ENCODE measurements at regions not wholly inside any gene's neighbourhood (a gene's known extent, or its start where the extent isn't known, plus 50 kb on each side); places are given as distances from the start of the nearest gene placed in this dataset.

GRCh38 chr4:83213640-83214039 lies 71.0 kb downstream of the COQ2 start:
- Histone ChIP-seq H3K27ac (no peak overlapping the region), H3K4me1 (peaks cover 0 to 32% of the 10 kb centered on the region in 2 donors), H3K9me3 (no peaks in the 10 kb centered on the region), H3K4me3 (no peak overlapping the region), H3K36me3 (no peaks in the 10 kb centered on the region), H3K27me3 (no peaks in the 10 kb centered on the region)
- intact Hi-C loops (cut with DNase I), result no loop called here
- ATAC-seq, result no peak
- no peak for DNase-seq
- TF ChIP-seq CTCF (IDR thresholded peaks at IDR 0.05), result no peak

- H3K9me3 ChIP-seq, result no peaks in the 10 kb centered on the region
- TF ChIP-seq CTCF (IDR thresholded peaks at IDR 0.05), result no peak
- H3K36me3 ChIP-seq, result no peaks in the 10 kb centered on the region
- DNase-seq (peak in 2 of 4 donors; percentile 43 to 61), ATAC-seq (peak; percentile 79)
- no peaks in the 10 kb centered on the region for H3K27me3 ChIP-seq
- peak overlapping the region in 1 of 2 donors; percentile 30 for H3K27ac ChIP-seq
- peaks cover 0 to 21% of the 10 kb centered on the region in 2 donors for H3K4me1 ChIP-seq
- H3K4me3 ChIP-seq, result no peak overlapping the region
- intact Hi-C loops (cut with DNase I), result no loop called here
These were observed 72.4 kb downstream of the COQ2 start for GRCh38 chr4:83212041-83212851.

GRCh38 chr4:83209419-83209818 lies 75.2 kb downstream of the COQ2 start:
- no peak for ATAC-seq
- intact Hi-C loops (cut with DNase I), result no loop called here
- H3K27ac ChIP-seq, result no peak overlapping the region
- H3K9me3 ChIP-seq, result no peaks in the 10 kb centered on the region
- no peak for DNase-seq
- no peaks in the 10 kb centered on the region for H3K27me3 ChIP-seq
- TF ChIP-seq CTCF (IDR thresholded peaks at IDR 0.05), result no peak
- no peak overlapping the region for H3K4me3 ChIP-seq
- peaks cover 0 to 7% of the 10 kb centered on the region in 2 donors for H3K4me1 ChIP-seq
- no peaks in the 10 kb centered on the region for H3K36me3 ChIP-seq

- H3K9me3 ChIP-seq, result no peaks in the 10 kb centered on the region
- intact Hi-C loops (cut with DNase I), result no loop called here
- H3K27ac ChIP-seq, result no peak overlapping the region
- H3K4me1 ChIP-seq, result peaks cover 0 to 7% of the 10 kb centered on the region in 2 donors
- H3K36me3 ChIP-seq, result no peaks in the 10 kb centered on the region
- ATAC-seq (no peak), DNase-seq (no peak)
- H3K4me3 ChIP-seq, result no peak overlapping the region
- H3K27me3 ChIP-seq, result no peaks in the 10 kb centered on the region
- TF ChIP-seq CTCF (IDR thresholded peaks at IDR 0.05), result no peak
These were observed 75.9 kb downstream of the COQ2 start for GRCh38 chr4:83208371-83209365.

Measured in left lung (tissue), 4 donors.